Osteocyte (in vitro differentiated cells): ENCODE measurements at regions not wholly inside any gene's neighbourhood (a gene's known extent, or its start where the extent isn't known, plus 50 kb on each side); places are given as distances from the start of the nearest gene placed in this dataset.

Experiments
- DNase-seq: peaks from one replicate; pipeline ENCODE4 v3.0.0; 2021; ENCODE audit warnings: mixed read lengths; ENCODE audit not compliant: unreplicated experiment; ENCODE audit errors: extremely low spot score
- H3K27ac Mint-ChIP-seq: one replicate; pipeline ENCODE4 v1.8.0; 2021; ENCODE audit warnings: mild to moderate bottlenecking, mixed read lengths; ENCODE audit not compliant: unreplicated experiment
- H3K27me3 Mint-ChIP-seq: one replicate; pipeline ENCODE4 v1.8.0; 2021; ENCODE audit warnings: mixed read lengths; ENCODE audit not compliant: unreplicated experiment
- H3K36me3 Mint-ChIP-seq: one replicate; pipeline ENCODE4 v1.8.0; 2021; ENCODE audit warnings: mixed read lengths; ENCODE audit not compliant: unreplicated experiment
- H3K4me1 Mint-ChIP-seq: one replicate; pipeline ENCODE4 v1.8.0; 2021; ENCODE audit warnings: mixed read lengths; ENCODE audit not compliant: unreplicated experiment
- H3K4me3 Mint-ChIP-seq: one replicate; pipeline ENCODE4 v1.8.0; 2021; ENCODE audit warnings: mild to moderate bottlenecking, moderate library complexity, mixed read lengths; ENCODE audit not compliant: unreplicated experiment
- H3K9me3 Mint-ChIP-seq: one replicate; pipeline ENCODE4 v1.8.0; 2021; ENCODE audit warnings: mixed read lengths; ENCODE audit not compliant: unreplicated experiment
- CTCF ChIP-seq: fragments of 200-600 bp; sonication (generic); IDR thresholded peaks from 2 replicates; pipeline ENCODE4 v1.5.0; 2021; ENCODE audit warnings: antibody characterized with exemption, mild to moderate bottlenecking, moderate library complexity

- Mint-ChIP-seq H3K9me3 (peaks cover 4% of the 10 kb centered on the region), H3K27me3 (no peaks in the 10 kb centered on the region), H3K36me3 (no peaks in the 10 kb centered on the region), H3K4me1 (peaks cover 40% of the 10 kb centered on the region), H3K4me3 (no peak overlapping the region), H3K27ac (no peak overlapping the region)
- no peak for DNase-seq
- no peak for TF ChIP-seq CTCF
Measured at GRCh38 chr3:98963546-98963945, 62.1 kb upstream of the DCBLD2 start.

GRCh38 chr3:98962951-98963350 is 61.5 kb upstream of the DCBLD2 start:
- Mint-ChIP-seq H3K27me3 (no peaks in the 10 kb centered on the region), H3K4me1 (peaks cover 35% of the 10 kb centered on the region), H3K4me3 (no peak overlapping the region), H3K27ac (no peak overlapping the region), H3K9me3 (peaks cover 4% of the 10 kb centered on the region), H3K36me3 (no peaks in the 10 kb centered on the region)
- TF ChIP-seq CTCF, result no peak
- DNase-seq, result no peak

GRCh38 chr3:98962189-98962930 is 60.9 kb upstream of the DCBLD2 start:
- no peak for DNase-seq
- Mint-ChIP-seq H3K9me3 (peaks cover 4% of the 10 kb centered on the region), H3K4me1 (peaks cover 29% of the 10 kb centered on the region), H3K4me3 (no peak overlapping the region), H3K27ac (no peak overlapping the region), H3K36me3 (no peaks in the 10 kb centered on the region), H3K27me3 (no peaks in the 10 kb centered on the region)
- TF ChIP-seq CTCF, result no peak

GRCh38 chr3:98961161-98962155 is 60.0 kb upstream of the DCBLD2 start:
- Mint-ChIP-seq H3K4me3 (no peak overlapping the region), H3K27me3 (no peaks in the 10 kb centered on the region), H3K36me3 (no peaks in the 10 kb centered on the region), H3K27ac (no peak overlapping the region), H3K4me1 (peaks cover 20% of the 10 kb centered on the region), H3K9me3 (peaks cover 4% of the 10 kb centered on the region)
- no peak for TF ChIP-seq CTCF
- DNase-seq, result no peak

- Mint-ChIP-seq H3K4me3 (no peak overlapping the region), H3K27me3 (no peaks in the 10 kb centered on the region), H3K9me3 (peaks cover 4% of the 10 kb centered on the region), H3K36me3 (no peaks in the 10 kb centered on the region), H3K4me1 (peaks cover 25% of the 10 kb centered on the region), H3K27ac (no peak overlapping the region)
- TF ChIP-seq CTCF, result no peak
- DNase-seq, result no peak
Measured at GRCh38 chr3:98957681-98958080, 56.2 kb upstream of the DCBLD2 start.
